ENCODE measurements at regions not wholly inside any gene's neighbourhood (a gene's known extent, or its start where the extent isn't known, plus 50 kb on each side); places are given as distances from the start of the nearest gene placed in this dataset.

- DNase-seq = peak; percentile 18
Measured at GRCh38 chr2:158006961-158007719, 94.5 kb upstream of the UPP2 start.

- no peak for DNase-seq
Measured at GRCh38 chr2:158004126-158004764, 97.4 kb upstream of the UPP2 start.

- DNase-seq = no peak
Measured at GRCh38 chr2:158002079-158002478, 99.6 kb upstream of the UPP2 start.

- DNase-seq = no peak
Measured at GRCh38 chr2:157996799-157997198, 104.9 kb upstream of the UPP2 start.

- no peak for DNase-seq
Measured at GRCh38 chr2:157995117-157995516, 106.6 kb upstream of the UPP2 start.

GRCh38 chr2:157991932-157992331, 109.7 kb upstream of the UPP2 start:
- no peak for DNase-seq

GRCh38 chr2:157990173-157990572, 111.5 kb upstream of the UPP2 start:
- no peak for DNase-seq

- DNase-seq = no peak
Measured at GRCh38 chr2:157989227-157989626, 112.4 kb upstream of the UPP2 start.

GRCh38 chr2:157986761-157987160, 110.6 kb upstream of the ACVR1 start:
- no peak for DNase-seq

GRCh38 chr2:157984866-157985265, 108.7 kb upstream of the ACVR1 start:
- DNase-seq = no peak

- DNase-seq = no peak
Measured at GRCh38 chr2:157980020-157980419, 103.9 kb upstream of the ACVR1 start.

- no peak for DNase-seq
Measured at GRCh38 chr2:157971702-157972101, 95.6 kb upstream of the ACVR1 start.

- DNase-seq = no peak
Measured at GRCh38 chr2:157967856-157968255, 91.7 kb upstream of the ACVR1 start.

- no peak for DNase-seq
Measured at GRCh38 chr2:157959249-157959648, 83.1 kb upstream of the ACVR1 start.

GRCh38 chr2:157957596-157957995, 81.5 kb upstream of the ACVR1 start:
- no peak for DNase-seq

GRCh38 chr2:157952558-157952957, 76.4 kb upstream of the ACVR1 start:
- no peak for DNase-seq

- DNase-seq = no peak
Measured at GRCh38 chr2:157948856-157949255, 72.7 kb upstream of the ACVR1 start.

GRCh38 chr2:157946919-157947557, 70.9 kb upstream of the ACVR1 start:
- no peak for DNase-seq

GRCh38 chr2:157940024-157940423, 63.9 kb upstream of the ACVR1 start:
- DNase-seq = no peak

- no peak for DNase-seq
Measured at GRCh38 chr2:157938556-157938955, 62.4 kb upstream of the ACVR1 start.

GRCh38 chr2:157936406-157936805, 60.3 kb upstream of the ACVR1 start:
- DNase-seq = no peak

- DNase-seq = no peak
Measured at GRCh38 chr2:157935378-157935906, 59.3 kb upstream of the ACVR1 start.

GRCh38 chr2:157934684-157935377, 58.7 kb upstream of the ACVR1 start:
- DNase-seq = no peak
